WTC11 (cell line): ENCODE measurements at regions not wholly inside any gene's neighbourhood (a gene's known extent, or its start where the extent isn't known, plus 50 kb on each side); places are given as distances from the start of the nearest gene placed in this dataset.

Source experiments
- ATAC-seq: fragments of 200-7000 bp; cut with Tn5 transposase; 2 replicates; pipeline ENCODE4 v1.10.0; 2021; ENCODE audit warnings: mild to moderate bottlenecking, moderate library complexity
- CTCF ChIA-PET: fragments of 300-600 bp; sonication (Branson Sonifier 250); formaldehyde crosslinking; loops from one replicate; lab custom pipeline; 2021; ENCODE audit warnings: antibody characterized with exemption; lab: Charles Lee
- POLR2A ChIA-PET: fragments of 350-600 bp; sonication (Branson Sonifier 250); formaldehyde crosslinking; loops from one replicate; lab custom pipeline; 2021; ENCODE audit warnings: antibody characterized with exemption; lab: Charles Lee
- DNase-seq: peaks from one replicate; pipeline ENCODE4 v3.0.0; 2021; ENCODE audit warnings: low spot score
- H3K27ac Mint-ChIP-seq: 2 replicates; pipeline ENCODE4 v1.8.0; 2021; ENCODE audit warnings: mixed read lengths
- H3K27me3 Mint-ChIP-seq: 2 replicates; pipeline ENCODE4 v1.8.0; 2021; ENCODE audit warnings: low read depth, mild to moderate bottlenecking, moderate library complexity, mixed read lengths
- H3K36me3 Mint-ChIP-seq: 2 replicates; pipeline ENCODE4 v1.8.0; 2021; ENCODE audit warnings: mixed read lengths
- H3K4me1 Mint-ChIP-seq: 2 replicates; pipeline ENCODE4 v1.8.0; 2022; ENCODE audit warnings: mixed read lengths
- H3K4me3 Mint-ChIP-seq: 2 replicates; pipeline ENCODE4 v1.8.0; 2021; ENCODE audit warnings: mild to moderate bottlenecking, moderate library complexity, mixed read lengths
- H3K9me3 Mint-ChIP-seq: 2 replicates; pipeline ENCODE4 v1.8.0; 2021; ENCODE audit warnings: mixed read lengths
- ATF2 ChIP-seq: sonication (generic); formaldehyde crosslinking; IDR thresholded peaks from 2 replicates; pipeline ENCODE4 v1.8.1; 2022; ENCODE audit warnings: low read depth, missing genetic modification reagents, borderline replicate concordance
- E2F4 ChIP-seq: sonication (generic); formaldehyde crosslinking; IDR thresholded peaks from 2 replicates; pipeline ENCODE4 v1.8.1; 2022; ENCODE audit warnings: low read depth, mild to moderate bottlenecking, moderate library complexity, missing genetic modification reagents, borderline replicate concordance
- E2F5 ChIP-seq: sonication (generic); formaldehyde crosslinking; IDR thresholded peaks from 2 replicates; pipeline ENCODE4 v1.8.1; 2022; ENCODE audit warnings: mild to moderate bottlenecking, moderate library complexity, missing genetic modification reagents
- FOXP1 ChIP-seq: sonication (generic); formaldehyde crosslinking; IDR thresholded peaks from 2 replicates; pipeline ENCODE4 v1.8.0; 2022; ENCODE audit warnings: missing genetic modification reagents, mild to moderate bottlenecking, moderate library complexity, borderline replicate concordance
- GRHL2 ChIP-seq: fragments of 250-450 bp; sonication (Bioruptor Pico); IDR thresholded peaks from 2 replicates; pipeline ENCODE4 v1.8.0; 2022; ENCODE audit warnings: mild to moderate bottlenecking, moderate library complexity; ENCODE audit not compliant: insufficient replicate concordance, severe bottlenecking
- JAZF1 ChIP-seq: fragments of 250-450 bp; sonication (Bioruptor Pico); IDR thresholded peaks from 2 replicates; pipeline ENCODE4 v1.9.0; 2021; ENCODE audit warnings: moderate library complexity, mild to moderate bottlenecking, inconsistent platforms
- MYBL2 ChIP-seq: sonication (generic); formaldehyde crosslinking; IDR thresholded peaks from 2 replicates; pipeline ENCODE4 v1.8.1; 2023; ENCODE audit warnings: mild to moderate bottlenecking, moderate library complexity, missing genetic modification reagents
- NFATC4 ChIP-seq: fragments of 250-450 bp; sonication (Bioruptor Pico); IDR thresholded peaks from 2 replicates; pipeline ENCODE4 v1.9.0; 2021; ENCODE audit warnings: mild to moderate bottlenecking
- SOX15 ChIP-seq: fragments of 250-450 bp; sonication (Bioruptor Pico); IDR thresholded peaks from 2 replicates; pipeline ENCODE4 v1.9.0; 2021; ENCODE audit warnings: mild to moderate bottlenecking
- USF2 ChIP-seq: sonication (generic); formaldehyde crosslinking; IDR thresholded peaks from 2 replicates; pipeline ENCODE4 v1.8.1; 2023; ENCODE audit warnings: mild to moderate bottlenecking, missing genetic modification reagents, moderate library complexity
- ZBTB21 ChIP-seq: sonication (generic); formaldehyde crosslinking; IDR thresholded peaks from 2 replicates; pipeline ENCODE4 v1.8.1; 2023; ENCODE audit warnings: mild to moderate bottlenecking, missing genetic modification reagents, borderline replicate concordance
- ZNF121 ChIP-seq: sonication (generic); formaldehyde crosslinking; IDR thresholded peaks from 2 replicates; pipeline ENCODE4 v1.8.0; 2023; ENCODE audit warnings: missing genetic modification reagents
- ZNF219 ChIP-seq: sonication (generic); formaldehyde crosslinking; IDR thresholded peaks from 2 replicates; pipeline ENCODE4 v1.8.0; 2023; ENCODE audit warnings: missing genetic modification reagents, mild to moderate bottlenecking, borderline replicate concordance
- ZNF317 ChIP-seq: sonication (generic); formaldehyde crosslinking; IDR thresholded peaks from 2 replicates; pipeline ENCODE4 v1.8.1; 2023; ENCODE audit warnings: low read depth, mild to moderate bottlenecking, moderate library complexity, missing genetic modification reagents, borderline replicate concordance
- ZSCAN18 ChIP-seq: fragments of 250-450 bp; sonication (Bioruptor Pico); IDR thresholded peaks from 2 replicates; pipeline ENCODE4 v2.1.2; 2022; ENCODE audit warnings: mild to moderate bottlenecking, moderate library complexity
- TF ChIP-seq, protein P1 (sequence below): sonication (generic); formaldehyde crosslinking; IDR thresholded peaks from 2 replicates; pipeline ENCODE4 v1.8.0; 2022; ENCODE audit warnings: mild to moderate bottlenecking, missing genetic modification reagents
- TF ChIP-seq, protein P2 (sequence below): sonication (generic); formaldehyde crosslinking; IDR thresholded peaks from 2 replicates; pipeline ENCODE4 v1.8.0; 2022; ENCODE audit warnings: mild to moderate bottlenecking, missing genetic modification reagents

DNA sequence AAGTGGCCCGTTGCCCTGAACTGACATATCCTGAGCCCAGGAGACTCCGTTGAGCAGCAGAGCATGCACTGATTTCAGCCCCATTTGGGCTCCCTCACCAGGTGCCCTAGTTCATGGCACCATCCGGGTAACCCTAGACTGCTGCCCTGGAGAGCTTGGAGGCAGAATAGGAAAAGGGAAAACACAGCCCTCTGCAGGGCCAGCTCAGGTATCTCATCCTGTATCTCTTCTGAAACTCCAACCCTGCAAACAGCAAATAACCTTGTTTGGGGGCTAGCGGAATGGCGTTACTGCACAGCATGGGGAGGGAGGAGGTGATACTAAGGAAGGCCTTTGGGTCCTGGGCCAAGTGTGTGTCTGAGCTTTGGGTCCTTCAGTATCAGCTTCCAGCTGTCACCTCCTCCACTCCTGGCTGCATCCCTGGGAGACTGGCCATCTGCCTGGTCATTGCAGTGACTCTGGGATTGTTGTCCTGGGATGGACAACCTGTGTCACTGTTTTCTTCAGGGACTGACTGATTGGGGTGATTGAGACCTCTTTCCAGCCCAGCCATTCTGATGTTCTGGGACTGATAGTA lies 233.8 kb upstream of the SKOR2 start:
- ATAC-seq: peak; percentile 83
- CTCF ChIA-PET: interaction anchor here (0.5 to 1.7 kb wide), 10 partner anchors 16 to 270 kb away, joined by 3 to 10 read pairs (median 4); no protein-coding TSS in a partner anchor
- H3K36me3 Mint-ChIP-seq: no peaks in the 10 kb centered on the region
- peaks cover 4% of the 10 kb centered on the region for H3K4me1 Mint-ChIP-seq
- POLR2A ChIA-PET: no interaction called here
- no peak for TF ChIP-seq E2F5 (CRISPR knock-in tag)
- TF ChIP-seq, protein P1, sequence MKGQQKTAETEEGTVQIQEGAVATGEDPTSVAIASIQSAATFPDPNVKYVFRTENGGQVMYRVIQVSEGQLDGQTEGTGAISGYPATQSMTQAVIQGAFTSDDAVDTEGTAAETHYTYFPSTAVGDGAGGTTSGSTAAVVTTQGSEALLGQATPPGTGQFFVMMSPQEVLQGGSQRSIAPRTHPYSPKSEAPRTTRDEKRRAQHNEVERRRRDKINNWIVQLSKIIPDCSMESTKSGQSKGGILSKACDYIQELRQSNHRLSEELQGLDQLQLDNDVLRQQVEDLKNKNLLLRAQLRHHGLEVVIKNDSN (CRISPR knock-in tag): no peak
- TF ChIP-seq ZNF317 (CRISPR knock-in tag): no peak
- TF ChIP-seq FOXP1 (CRISPR knock-in tag): no peak
- no peak for TF ChIP-seq ZSCAN18 (CRISPR knock-in tag)
- TF ChIP-seq ATF2 (CRISPR knock-in tag): no peak
- TF ChIP-seq ZNF121 (CRISPR knock-in tag): no peak
- TF ChIP-seq SOX15: no peak
- TF ChIP-seq, all 79 proteins: peak for 0
- Mint-ChIP-seq H3K9me3 (no peaks in the 10 kb centered on the region; the same call in 1 of the 2 replicates), H3K27ac (no peak overlapping the region), H3K27me3 (no peaks in the 10 kb centered on the region), H3K4me3 (no peak overlapping the region)
- peak; percentile 13 for DNase-seq

DNA sequence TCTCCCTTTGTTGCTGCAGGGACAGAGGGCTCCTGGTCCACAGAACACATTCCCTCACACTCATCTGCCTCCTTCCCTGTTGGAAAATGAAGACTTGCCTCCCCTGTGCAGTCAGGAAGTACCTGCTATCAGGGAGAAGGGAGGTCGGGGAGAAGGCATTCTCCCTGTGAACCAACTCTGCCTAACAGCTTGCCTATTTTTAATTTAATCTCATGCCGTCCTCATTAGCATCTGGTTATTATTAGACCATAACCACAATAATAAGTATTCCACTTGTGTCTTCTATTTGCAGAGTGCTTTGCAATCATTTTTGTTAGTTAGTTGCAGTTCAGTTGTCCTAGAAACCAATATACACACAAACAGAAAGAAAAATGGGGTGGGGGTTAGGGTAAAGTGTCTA lies 232.6 kb upstream of the SKOR2 start:
- no peak overlapping the region for H3K4me3 Mint-ChIP-seq
- DNase-seq (no peak), ATAC-seq (no peak)
- ChIA-PET POLR2A (no interaction called here), CTCF (interaction anchor here (1.6 to 1.7 kb wide), 2 partner anchors 86 to 177 kb away, joined by 3 to 10 read pairs; no protein-coding TSS in a partner anchor)
- no peaks in the 10 kb centered on the region for H3K9me3 Mint-ChIP-seq
- peaks cover 4% of the 10 kb centered on the region for H3K4me1 Mint-ChIP-seq
- H3K27me3 Mint-ChIP-seq: no peaks in the 10 kb centered on the region
- H3K27ac Mint-ChIP-seq: no peak overlapping the region
- TF ChIP-seq E2F4 (CRISPR knock-in tag): no peak
- H3K36me3 Mint-ChIP-seq: no peaks in the 10 kb centered on the region

GRCh38 chr18:47480166-47480565 lies 228.7 kb upstream of the SKOR2 start:
- H3K4me1 Mint-ChIP-seq: no peaks in the 10 kb centered on the region
- H3K27ac Mint-ChIP-seq: no peak overlapping the region
- no peaks in the 10 kb centered on the region for H3K9me3 Mint-ChIP-seq
- no peak for TF ChIP-seq ZBTB21 (CRISPR knock-in tag)
- DNase-seq (no peak), ATAC-seq (no peak)
- ChIA-PET POLR2A (no interaction called here), CTCF (interaction anchor here (0.6 kb wide), 1 partner anchor 82 kb away, joined by 3 read pairs; no protein-coding TSS in a partner anchor)
- no peak overlapping the region for H3K4me3 Mint-ChIP-seq
- H3K36me3 Mint-ChIP-seq: no peaks in the 10 kb centered on the region
- H3K27me3 Mint-ChIP-seq: no peaks in the 10 kb centered on the region; the same call in 1 of the 2 replicates

- ATAC-seq: no peak
These were observed 220.3 kb upstream of the SKOR2 start for GRCh38 chr18:47471784-47472183.

More at GRCh38 chr18:47471784-47472183, 220.3 kb upstream of the SKOR2 start:
- H3K27me3 Mint-ChIP-seq: no peaks in the 10 kb centered on the region; the same call in 1 of the 2 replicates
- POLR2A ChIA-PET: no interaction called here
- no peak overlapping the region for H3K4me3 Mint-ChIP-seq
- DNase-seq: no peak
- no peaks in the 10 kb centered on the region for H3K4me1 Mint-ChIP-seq
- H3K27ac Mint-ChIP-seq: no peak overlapping the region
- no peaks in the 10 kb centered on the region for H3K9me3 Mint-ChIP-seq
- no peak for TF ChIP-seq MYBL2 (CRISPR knock-in tag)
- no peak for TF ChIP-seq ZNF219 (CRISPR knock-in tag)
- TF ChIP-seq JAZF1 (CRISPR knock-in tag): no peak
- TF ChIP-seq, protein P2, sequence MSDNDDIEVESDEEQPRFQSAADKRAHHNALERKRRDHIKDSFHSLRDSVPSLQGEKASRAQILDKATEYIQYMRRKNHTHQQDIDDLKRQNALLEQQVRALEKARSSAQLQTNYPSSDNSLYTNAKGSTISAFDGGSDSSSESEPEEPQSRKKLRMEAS (CRISPR knock-in tag): no peak
- no peak for TF ChIP-seq NFATC4 (CRISPR knock-in tag)
- TF ChIP-seq USF2 (CRISPR knock-in tag): no peak
- no peak for TF ChIP-seq GRHL2 (CRISPR knock-in tag)
- CTCF ChIA-PET: no interaction called here
- no peaks in the 10 kb centered on the region for H3K36me3 Mint-ChIP-seq
